Ovary (tissue), 7 donors: ENCODE measurements at regions not wholly inside any gene's neighbourhood (a gene's known extent, or its start where the extent isn't known, plus 50 kb on each side); places are given as distances from the start of the nearest gene placed in this dataset.

Source experiments
- DNase-seq, 5 donors: peaks; one replicate each; pipeline ENCODE4 v3.0.0-alpha.2; 2019 to 2020
- H3K27ac ChIP-seq, 2 donors: fragments of 200-600 bp; one replicate each; pipeline versions ENCODE4 v1.5.1 to v1.8.0; 2019 to 2022
- H3K27me3 ChIP-seq: fragments of 200-600 bp; one replicate; pipeline ENCODE4 v1.8.0; 2022
- H3K36me3 ChIP-seq: fragments of 200-600 bp; sonication (generic); one replicate; pipeline ENCODE4 v1.5.1; 2019
- H3K4me1 ChIP-seq: one replicate; pipeline ENCODE4 v1.8.1; 2013; ENCODE audit warnings: mild to moderate bottlenecking, moderate library complexity; ENCODE audit not compliant: insufficient read depth
- H3K4me3 ChIP-seq: fragments of 200-600 bp; sonication (generic); one replicate; pipeline ENCODE4 v1.5.1; 2017
- H3K9me3 ChIP-seq, 2 donors: fragments of 200-600 bp in 1 of 2; sonication (generic) in 1 of 2; one replicate each; pipeline versions ENCODE4 v1.5.1 to v1.8.1; 2013 to 2019; ENCODE audit warnings: mild to moderate bottlenecking in 1 of 2, moderate library complexity in 1 of 2
- EP300 ChIP-seq: sonication (generic); formaldehyde crosslinking; IDR thresholded peaks from one replicate; pipeline ENCODE4 v1.6.1; 2017; ENCODE audit warnings: antibody characterized with exemption
- POLR2A ChIP-seq: fragments of 450-650 bp; IDR thresholded peaks from one replicate; pipeline ENCODE4 v1.6.1; 2017; ENCODE audit warnings: antibody characterized with exemption, mild to moderate bottlenecking, moderate library complexity
- WGBS, 3 donors: extraction: QIAGEN DNeasy Blood & Tissue Kit in 1 of 3; methylation state at CpG; one replicate each; pipeline versions ENCODE4 v1.1.5 to v1.1.7; 2013 to 2017; 5-methylcytosine and 5-hydroxymethylcytosine counted together
- intact Hi-C, 4 donors: fragments of 100-400 bp; cut with DNase I; formaldehyde crosslinking; loops; one replicate each; pipeline versions ENCODE4 v1.11.0 to v1.15.1; 2022 to 2023
- TF ChIP-seq, protein P1 (sequence below), 3 donors: fragments of 450-650 bp in 2 of 3; fragments of 200-600 bp in 1 of 3; IDR thresholded peaks; one replicate each; pipeline versions ENCODE4 v1.5.1 to v1.8.0; 2016 to 2022; ENCODE audit warnings: antibody characterized with exemption in 3 of 3, mild to moderate bottlenecking in 1 of 3
- donor health status: DM: no; HTN: no; CAD: no; lungs with moderate emphysema.
- donor health status: DM: no; HTN: no; CAD: no.
- donor health status: Bipolar disorder and iron deficiency.
- donor health status: DM: no; HTN: no; CAD: no.
- donor health status: DM: yes; HTN: yes; CAD: no.

DNA sequence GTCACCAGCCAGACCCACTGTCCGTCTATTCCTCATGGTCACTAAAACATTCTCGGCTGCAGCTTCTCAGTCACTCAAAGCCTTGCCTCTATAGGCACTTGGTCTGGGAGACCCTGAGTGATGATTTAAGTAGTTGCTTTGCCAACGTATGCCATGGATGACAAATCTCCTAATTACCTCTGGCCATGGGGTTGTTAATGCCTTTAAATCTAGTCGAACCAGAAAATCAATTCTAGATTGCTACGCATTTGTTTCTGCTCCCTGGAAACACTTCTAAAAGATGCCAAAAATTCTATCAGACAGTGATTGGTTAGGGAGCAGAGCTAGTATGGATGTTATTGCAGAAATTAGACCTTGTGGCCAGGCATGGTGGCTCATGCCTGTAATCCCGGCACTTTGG is 57.0 kb upstream of the RTL6 start:
- no peak for TF ChIP-seq EP300
- TF ChIP-seq, protein P1, sequence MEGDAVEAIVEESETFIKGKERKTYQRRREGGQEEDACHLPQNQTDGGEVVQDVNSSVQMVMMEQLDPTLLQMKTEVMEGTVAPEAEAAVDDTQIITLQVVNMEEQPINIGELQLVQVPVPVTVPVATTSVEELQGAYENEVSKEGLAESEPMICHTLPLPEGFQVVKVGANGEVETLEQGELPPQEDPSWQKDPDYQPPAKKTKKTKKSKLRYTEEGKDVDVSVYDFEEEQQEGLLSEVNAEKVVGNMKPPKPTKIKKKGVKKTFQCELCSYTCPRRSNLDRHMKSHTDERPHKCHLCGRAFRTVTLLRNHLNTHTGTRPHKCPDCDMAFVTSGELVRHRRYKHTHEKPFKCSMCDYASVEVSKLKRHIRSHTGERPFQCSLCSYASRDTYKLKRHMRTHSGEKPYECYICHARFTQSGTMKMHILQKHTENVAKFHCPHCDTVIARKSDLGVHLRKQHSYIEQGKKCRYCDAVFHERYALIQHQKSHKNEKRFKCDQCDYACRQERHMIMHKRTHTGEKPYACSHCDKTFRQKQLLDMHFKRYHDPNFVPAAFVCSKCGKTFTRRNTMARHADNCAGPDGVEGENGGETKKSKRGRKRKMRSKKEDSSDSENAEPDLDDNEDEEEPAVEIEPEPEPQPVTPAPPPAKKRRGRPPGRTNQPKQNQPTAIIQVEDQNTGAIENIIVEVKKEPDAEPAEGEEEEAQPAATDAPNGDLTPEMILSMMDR (IDR thresholded peaks at IDR 0.05), result no peak
- no peak for TF ChIP-seq POLR2A
- WGBS, 3 donors, result 72 to 86% (median 82%) methylated on average over 6 of the region's 6 CpGs
- Histone ChIP-seq H3K27me3 (no peaks in the 10 kb centered on the region), H3K27ac (no peak overlapping the region), H3K4me1 (peaks cover 3% of the 10 kb centered on the region), H3K9me3 (no peaks in the 10 kb centered on the region), H3K36me3 (no peaks in the 10 kb centered on the region), H3K4me3 (no peak overlapping the region)
- intact Hi-C loops, result no loop called here
- DNase-seq, result no peak

- Histone ChIP-seq H3K36me3 (no peaks in the 10 kb centered on the region), H3K4me3 (no peak overlapping the region), H3K27ac (no peak overlapping the region), H3K9me3 (no peaks in the 10 kb centered on the region), H3K27me3 (no peaks in the 10 kb centered on the region), H3K4me1 (peaks cover 3% of the 10 kb centered on the region)
- TF ChIP-seq, protein P1 (IDR thresholded peaks at IDR 0.05), result no peak
- TF ChIP-seq POLR2A (no peak), EP300 (no peak)
- no peak for DNase-seq
- intact Hi-C loops, result no loop called here
- 86 to 89% (median 87%) methylated on average over 7 of the region's 7 CpGs for WGBS, 3 donors
These were observed 56.4 kb upstream of the RTL6 start for GRCh38 chr22:44554411-44554810.

GRCh38 chr22:44550711-44551491 is 52.9 kb upstream of the RTL6 start:
- 1 to 8% (median 5%) methylated on average over 22 of the region's 22 CpGs for WGBS, 3 donors
- H3K27ac ChIP-seq, result peak overlapping the region in 1 of 2 donors; percentile 45
- DNase-seq, result peak; percentile 78 to 88 (median 87)

GRCh38 chr22:44549701-44550100 is 51.7 kb upstream of the RTL6 start:
- Histone ChIP-seq H3K4me1 (peaks cover 3% of the 10 kb centered on the region), H3K27ac (no peak overlapping the region), H3K9me3 (no peaks in the 10 kb centered on the region), H3K27me3 (no peaks in the 10 kb centered on the region), H3K36me3 (no peaks in the 10 kb centered on the region), H3K4me3 (no peak overlapping the region)
- 53 to 63% (median 57%) methylated on average over 6 of the region's 6 CpGs for WGBS, 3 donors
- TF ChIP-seq, protein P1 (IDR thresholded peaks at IDR 0.05), result no peak
- TF ChIP-seq EP300 (no peak), POLR2A (no peak)
- DNase-seq, result no peak
- intact Hi-C loops, result no loop called here

More at GRCh38 chr22:44550711-44551491, 52.9 kb upstream of the RTL6 start:
- Histone ChIP-seq H3K4me1 (peaks cover 3% of the 10 kb centered on the region), H3K9me3 (no peaks in the 10 kb centered on the region), H3K4me3 (peak overlapping the region; percentile 36), H3K36me3 (no peaks in the 10 kb centered on the region), H3K27me3 (no peaks in the 10 kb centered on the region)
- TF ChIP-seq, protein P1 (IDR thresholded peaks at IDR 0.05), result no peak
- intact Hi-C loops, result no loop called here
